ENCODE measurements at regions not wholly inside any gene's neighbourhood (a gene's known extent, or its start where the extent isn't known, plus 50 kb on each side); places are given as distances from the start of the nearest gene placed in this dataset.

DNA sequence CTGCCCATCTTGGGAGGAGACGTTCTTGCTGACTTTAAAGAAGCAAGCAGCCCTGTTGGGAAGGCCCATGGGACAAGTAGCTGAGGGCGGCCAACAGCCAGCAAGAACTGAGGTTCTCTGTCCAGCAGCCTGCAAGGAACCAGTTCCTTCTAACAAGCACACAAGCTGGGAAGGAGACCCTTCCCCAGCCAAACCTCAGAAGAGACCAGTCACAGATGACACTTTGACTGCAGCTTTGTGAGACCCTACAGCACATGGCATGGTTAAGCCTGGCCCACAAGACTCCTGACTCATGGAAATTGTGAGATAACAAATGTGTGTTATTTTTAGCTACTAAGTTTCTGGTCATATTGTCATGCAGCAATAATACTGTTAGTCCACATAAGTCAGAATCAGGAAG lies 99.9 kb downstream of the PRLHR start:
- no peak for TF ChIP-seq EZH2 (IDR thresholded peaks at IDR 0.05; ENCODE audit: low read length, unreplicated experiment)
- TF ChIP-seq, protein P1, sequence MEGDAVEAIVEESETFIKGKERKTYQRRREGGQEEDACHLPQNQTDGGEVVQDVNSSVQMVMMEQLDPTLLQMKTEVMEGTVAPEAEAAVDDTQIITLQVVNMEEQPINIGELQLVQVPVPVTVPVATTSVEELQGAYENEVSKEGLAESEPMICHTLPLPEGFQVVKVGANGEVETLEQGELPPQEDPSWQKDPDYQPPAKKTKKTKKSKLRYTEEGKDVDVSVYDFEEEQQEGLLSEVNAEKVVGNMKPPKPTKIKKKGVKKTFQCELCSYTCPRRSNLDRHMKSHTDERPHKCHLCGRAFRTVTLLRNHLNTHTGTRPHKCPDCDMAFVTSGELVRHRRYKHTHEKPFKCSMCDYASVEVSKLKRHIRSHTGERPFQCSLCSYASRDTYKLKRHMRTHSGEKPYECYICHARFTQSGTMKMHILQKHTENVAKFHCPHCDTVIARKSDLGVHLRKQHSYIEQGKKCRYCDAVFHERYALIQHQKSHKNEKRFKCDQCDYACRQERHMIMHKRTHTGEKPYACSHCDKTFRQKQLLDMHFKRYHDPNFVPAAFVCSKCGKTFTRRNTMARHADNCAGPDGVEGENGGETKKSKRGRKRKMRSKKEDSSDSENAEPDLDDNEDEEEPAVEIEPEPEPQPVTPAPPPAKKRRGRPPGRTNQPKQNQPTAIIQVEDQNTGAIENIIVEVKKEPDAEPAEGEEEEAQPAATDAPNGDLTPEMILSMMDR (conservative IDR thresholded peaks at IDR 0.05; ENCODE audit: low read depth, low read length), result no peak

Measured in PC-3 (cell line).